H1 (cell line): ENCODE measurements at regions not wholly inside any gene's neighbourhood (a gene's known extent, or its start where the extent isn't known, plus 50 kb on each side); places are given as distances from the start of the nearest gene placed in this dataset.

Experiments
- CREB1 ChIP-seq: IDR thresholded peaks from 2 replicates; pipeline ENCODE4 v1.6.1; 2012; ENCODE audit warnings: inconsistent platforms
- CTCF ChIP-seq, 3 experiments: IDR thresholded peaks; 1 replicate in 2 of 3; 2 replicates in 1 of 3; pipeline versions ENCODE4 v1.5.1 to v1.6.1; 2011; ENCODE audit warnings: low read length in 3 of 3, mild to moderate bottlenecking in 3 of 3, inconsistent platforms in 2 of 3, low read depth in 1 of 3, moderate library complexity in 1 of 3; ENCODE audit not compliant: insufficient read depth in 1 of 3; ENCODE audit errors: control extremely low read depth in 1 of 3
- USF2 ChIP-seq: IDR thresholded peaks from 2 replicates; pipeline ENCODE4 v1.6.1; 2011; ENCODE audit warnings: low read length, improper control_type of control experiment

- TF ChIP-seq CTCF (IDR thresholded peaks at IDR 0.05; ENCODE audit: control extremely low read depth in 1 of 3, insufficient read depth in 1 of 3, low read depth in 1 of 3, low read length in 3 of 3) (no peak), CREB1 (no peak), USF2 (no peak)
Measured at GRCh38 chr17:27009087-27009486, 284.8 kb upstream of the WSB1 start.
